ENCODE measurements at regions not wholly inside any gene's neighbourhood (a gene's known extent, or its start where the extent isn't known, plus 50 kb on each side); places are given as distances from the start of the nearest gene placed in this dataset.

- Histone ChIP-seq H2AFZ (ENCODE audit: low read length) (no peak overlapping the region), H3K36me3 (ENCODE audit: low read depth, low read length) (no peaks in the 10 kb centered on the region), H3K27ac (ENCODE audit: low read length) (no peak overlapping the region), H3K79me2 (ENCODE audit: low read length) (no peaks in the 10 kb centered on the region), H3K9ac (ENCODE audit: low read length) (no peak overlapping the region), H3K4me3 (ENCODE audit: low read length) (no peak overlapping the region), H3K27me3 (ENCODE audit: low read length) (no peaks in the 10 kb centered on the region), H3F3A (ENCODE audit: low read length, unreplicated experiment) (no peaks in the 10 kb centered on the region), H3K4me1 (ENCODE audit: insufficient read depth, low read length) (no peaks in the 10 kb centered on the region), H4K20me1 (ENCODE audit: low read length) (no peaks in the 10 kb centered on the region), H3K9me2 (replicated peaks; ENCODE audit: low read length) (no peaks in the 10 kb centered on the region), H3K9me3 (ENCODE audit: low read length) (no peaks in the 10 kb centered on the region), H3K4me2 (ENCODE audit: low read length) (no peak overlapping the region)
- no peak for ATAC-seq
- intact Hi-C loops (cut with micrococcal nuclease) = no loop called here
- TF ChIP-seq EZH2 (IDR thresholded peaks at IDR 0.05; ENCODE audit: low read length, unreplicated experiment) = no peak
- TF ChIP-seq, protein P1, sequence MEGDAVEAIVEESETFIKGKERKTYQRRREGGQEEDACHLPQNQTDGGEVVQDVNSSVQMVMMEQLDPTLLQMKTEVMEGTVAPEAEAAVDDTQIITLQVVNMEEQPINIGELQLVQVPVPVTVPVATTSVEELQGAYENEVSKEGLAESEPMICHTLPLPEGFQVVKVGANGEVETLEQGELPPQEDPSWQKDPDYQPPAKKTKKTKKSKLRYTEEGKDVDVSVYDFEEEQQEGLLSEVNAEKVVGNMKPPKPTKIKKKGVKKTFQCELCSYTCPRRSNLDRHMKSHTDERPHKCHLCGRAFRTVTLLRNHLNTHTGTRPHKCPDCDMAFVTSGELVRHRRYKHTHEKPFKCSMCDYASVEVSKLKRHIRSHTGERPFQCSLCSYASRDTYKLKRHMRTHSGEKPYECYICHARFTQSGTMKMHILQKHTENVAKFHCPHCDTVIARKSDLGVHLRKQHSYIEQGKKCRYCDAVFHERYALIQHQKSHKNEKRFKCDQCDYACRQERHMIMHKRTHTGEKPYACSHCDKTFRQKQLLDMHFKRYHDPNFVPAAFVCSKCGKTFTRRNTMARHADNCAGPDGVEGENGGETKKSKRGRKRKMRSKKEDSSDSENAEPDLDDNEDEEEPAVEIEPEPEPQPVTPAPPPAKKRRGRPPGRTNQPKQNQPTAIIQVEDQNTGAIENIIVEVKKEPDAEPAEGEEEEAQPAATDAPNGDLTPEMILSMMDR (conservative IDR thresholded peaks at IDR 0.05; ENCODE audit: low read depth, low read length) = no peak
- no peak for TF ChIP-seq EZH2phosphoT487 (IDR thresholded peaks at IDR 0.05; ENCODE audit: borderline replicate concordance, low read length)
- POLR2A ChIA-PET (ENCODE audit: unreplicated experiment) = no interaction called here
- no TSS peak for BruUV-seq (replicated peaks)
- CTCF ChIA-PET = no interaction called here
- no peak for DNase-seq
Measured at GRCh38 chr2:195508139-195508455, 148.9 kb upstream of the SLC39A10 start.

DNA sequence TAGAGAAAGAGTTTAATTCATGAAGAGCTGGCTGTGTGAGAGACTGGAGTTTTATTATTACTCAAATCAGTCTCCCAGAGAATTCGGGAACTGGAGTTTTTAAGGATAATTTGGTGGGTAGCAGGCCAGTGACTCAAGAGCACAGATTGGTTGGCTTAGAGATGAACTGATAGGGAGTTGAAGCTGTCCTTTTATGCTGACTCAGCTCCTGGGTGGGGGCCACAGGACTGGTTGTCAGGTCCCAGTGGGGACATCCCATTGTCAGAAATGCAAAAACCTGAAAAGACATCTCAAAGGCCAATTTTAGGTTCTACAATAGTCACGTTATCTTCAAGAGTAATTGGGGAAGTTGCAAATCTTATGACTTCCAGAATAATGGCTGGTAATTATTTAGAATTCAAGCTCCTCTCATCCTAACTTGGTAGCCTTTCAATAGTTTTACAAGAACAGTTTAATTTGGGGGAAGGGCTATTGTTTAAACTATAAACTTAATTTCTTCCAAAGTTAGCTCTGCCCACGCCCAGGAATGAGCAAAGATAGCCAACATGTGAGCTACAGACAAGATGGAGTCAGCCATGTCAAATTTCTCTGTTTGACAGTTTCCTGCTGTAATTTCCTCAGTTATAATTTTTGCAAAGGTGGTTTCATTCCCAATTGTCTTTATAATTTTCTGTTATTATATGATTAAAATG lies 149.4 kb upstream of the SLC39A10 start:
- Histone ChIP-seq H3K79me2 (ENCODE audit: low read length) (no peaks in the 10 kb centered on the region), H3K36me3 (ENCODE audit: low read depth, low read length) (no peaks in the 10 kb centered on the region), H3K9ac (ENCODE audit: low read length) (no peak overlapping the region), H3F3A (ENCODE audit: low read length, unreplicated experiment) (no peaks in the 10 kb centered on the region), H3K9me2 (replicated peaks; ENCODE audit: low read length) (no peaks in the 10 kb centered on the region), H3K4me2 (ENCODE audit: low read length) (no peak overlapping the region), H4K20me1 (ENCODE audit: low read length) (no peaks in the 10 kb centered on the region), H3K4me3 (ENCODE audit: low read length) (no peak overlapping the region), H3K27me3 (ENCODE audit: low read length) (no peaks in the 10 kb centered on the region), H3K27ac (ENCODE audit: low read length) (no peak overlapping the region), H3K4me1 (ENCODE audit: insufficient read depth, low read length) (no peaks in the 10 kb centered on the region), H3K9me3 (ENCODE audit: low read length) (no peaks in the 10 kb centered on the region), H2AFZ (ENCODE audit: low read length) (no peak overlapping the region)
- ATAC-seq (no peak), DNase-seq (no peak)
- TF ChIP-seq, protein P1 (conservative IDR thresholded peaks at IDR 0.05; ENCODE audit: low read depth, low read length) = no peak
- no peak for TF ChIP-seq EZH2 (IDR thresholded peaks at IDR 0.05; ENCODE audit: low read length, unreplicated experiment)
- TF ChIP-seq EZH2phosphoT487 (IDR thresholded peaks at IDR 0.05; ENCODE audit: borderline replicate concordance, low read length) = no peak
- no TSS peak for BruUV-seq (replicated peaks)
- ChIA-PET POLR2A (ENCODE audit: unreplicated experiment) (no interaction called here), CTCF (no interaction called here)
- intact Hi-C loops (cut with micrococcal nuclease) = no loop called here

DNA sequence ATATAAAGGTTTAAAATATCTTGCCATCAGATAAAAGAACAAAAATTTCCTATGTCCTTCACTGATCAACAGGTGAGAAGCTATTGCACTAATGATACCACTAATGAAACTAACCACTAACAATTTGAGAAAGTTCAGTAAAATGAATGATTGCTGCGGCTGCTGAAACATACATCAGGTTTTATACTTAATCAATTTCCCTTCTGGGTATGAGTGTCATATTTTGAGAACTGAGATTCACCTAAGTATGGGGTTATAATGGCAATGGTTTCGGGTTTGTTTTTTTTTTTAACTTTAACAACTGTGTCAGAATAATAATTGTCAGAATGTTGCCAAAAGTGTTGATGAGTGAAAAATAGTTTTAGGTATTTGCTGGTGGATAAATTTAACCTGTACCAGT lies 151.3 kb upstream of the SLC39A10 start:
- TF ChIP-seq, protein P1 (conservative IDR thresholded peaks at IDR 0.05; ENCODE audit: low read depth, low read length) = no peak
- TF ChIP-seq EZH2 (IDR thresholded peaks at IDR 0.05; ENCODE audit: low read length, unreplicated experiment) (no peak), EZH2phosphoT487 (IDR thresholded peaks at IDR 0.05; ENCODE audit: borderline replicate concordance, low read length) (no peak)
- H3K9me2 ChIP-seq (replicated peaks; ENCODE audit: low read length) = no peaks in the 10 kb centered on the region
- no peaks in the 10 kb centered on the region for H3F3A ChIP-seq (ENCODE audit: low read length, unreplicated experiment)
- H3K27ac ChIP-seq (ENCODE audit: low read length) = no peak overlapping the region
- H3K4me2 ChIP-seq (ENCODE audit: low read length) = no peak overlapping the region
- no peaks in the 10 kb centered on the region for H4K20me1 ChIP-seq (ENCODE audit: low read length)
- no peak for DNase-seq
- H3K27me3 ChIP-seq (ENCODE audit: low read length) = no peaks in the 10 kb centered on the region
- intact Hi-C loops (cut with micrococcal nuclease) = no loop called here
- H3K79me2 ChIP-seq (ENCODE audit: low read length) = no peaks in the 10 kb centered on the region
- H3K9me3 ChIP-seq (ENCODE audit: low read length) = no peaks in the 10 kb centered on the region
- no peak overlapping the region for H2AFZ ChIP-seq (ENCODE audit: low read length)
- no peaks in the 10 kb centered on the region for H3K36me3 ChIP-seq (ENCODE audit: low read depth, low read length)
- no peak overlapping the region for H3K4me3 ChIP-seq (ENCODE audit: low read length)
- H3K4me1 ChIP-seq (ENCODE audit: insufficient read depth, low read length) = 0 out of 2 replicates have a peak, but pooled peaks cover 7% of the 10 kb centered on the region
- no peak for ATAC-seq
- no peak overlapping the region for H3K9ac ChIP-seq (ENCODE audit: low read length)
- ChIA-PET POLR2A (ENCODE audit: unreplicated experiment) (no interaction called here), CTCF (no interaction called here)
- no TSS peak for BruUV-seq (replicated peaks)
